HT-29 (cell line): ENCODE measurements at regions not wholly inside any gene's neighbourhood (a gene's known extent, or its start where the extent isn't known, plus 50 kb on each side); places are given as distances from the start of the nearest gene placed in this dataset.
"Not testable (repeated sequence)": the region's sequence is repeated elsewhere in the genome, so short reads cannot be mapped to it uniquely, and the experiment has no call there.

ENCODE experiments used
- DNase-seq: peaks from one replicate; pipeline ENCODE4 v3.0.0-alpha.2; 2015; ENCODE audit warnings: low spot score

DNA sequence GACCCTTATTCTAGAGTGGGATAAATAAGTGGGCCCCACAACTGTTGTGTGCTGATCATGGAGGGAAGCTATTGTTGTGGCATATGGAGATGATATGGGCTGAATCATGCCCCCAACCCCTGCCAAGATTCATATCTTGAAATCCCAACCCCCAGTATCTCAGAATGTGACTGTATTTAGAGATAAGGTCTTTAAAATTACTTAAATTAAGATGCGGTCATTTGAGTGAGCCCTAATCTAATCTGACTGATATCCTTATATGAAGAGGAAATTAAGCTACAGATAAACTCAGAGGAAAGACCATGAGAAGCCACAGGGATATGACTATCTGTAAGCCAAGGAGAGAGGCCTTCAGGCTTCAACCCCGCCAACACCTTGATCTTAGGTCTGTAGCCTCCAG lies 188.3 kb upstream of the RND3 start:
- DNase-seq = no peak

- no peak for DNase-seq
Observed at GRCh38 chr2:150674283-150674682, 186.8 kb upstream of the RND3 start.

GRCh38 chr2:150672311-150672710 lies 184.8 kb upstream of the RND3 start:
- no peak for DNase-seq

GRCh38 chr2:150669492-150669891 lies 182.0 kb upstream of the RND3 start:
- no peak for DNase-seq

DNA sequence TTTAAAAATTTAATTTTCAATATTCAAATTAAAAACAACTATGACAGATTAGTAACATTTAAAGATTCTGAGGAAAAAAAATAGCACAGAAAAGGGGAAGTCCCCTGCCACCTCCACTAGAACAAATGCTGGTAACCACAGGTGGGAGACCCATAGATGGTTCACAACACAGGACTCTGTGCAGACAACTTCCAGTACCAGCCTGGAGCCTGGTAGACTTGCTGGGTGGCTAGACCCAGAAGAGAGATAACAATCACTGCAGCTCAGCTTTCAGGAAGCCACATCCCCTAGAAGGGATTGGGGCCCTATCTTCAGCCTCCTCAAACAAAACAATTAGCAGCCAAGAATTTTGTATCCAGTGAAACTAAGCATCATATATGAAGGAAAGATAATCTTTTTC lies 179.6 kb upstream of the RND3 start:
- DNase-seq = not testable (repeated sequence)

- no peak for DNase-seq
Observed at GRCh38 chr2:150663143-150663542, 175.7 kb upstream of the RND3 start.

GRCh38 chr2:150656002-150656401 lies 168.5 kb upstream of the RND3 start:
- no peak for DNase-seq

GRCh38 chr2:150653351-150653750 lies 165.9 kb upstream of the RND3 start:
- no peak for DNase-seq

DNA sequence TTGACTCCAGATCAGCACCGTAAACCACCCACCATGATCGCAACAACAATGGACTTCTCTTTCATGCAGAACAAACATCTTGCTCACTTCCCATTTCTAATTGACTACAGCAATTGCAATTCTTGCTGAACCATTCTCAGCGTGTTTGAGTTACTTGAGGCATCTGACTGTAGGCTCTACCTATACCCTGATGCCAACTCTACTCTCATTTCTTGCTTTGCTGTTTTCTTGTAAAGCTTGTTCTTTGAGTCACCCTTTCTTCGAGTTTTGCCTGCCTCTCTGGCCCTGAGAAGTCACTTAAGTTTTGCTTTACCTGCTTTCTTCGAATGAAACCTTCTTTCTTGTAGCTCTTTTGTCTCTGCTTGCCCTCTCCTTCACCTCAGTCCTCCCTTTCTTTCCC lies 160.5 kb upstream of the RND3 start:
- DNase-seq = no peak

DNA sequence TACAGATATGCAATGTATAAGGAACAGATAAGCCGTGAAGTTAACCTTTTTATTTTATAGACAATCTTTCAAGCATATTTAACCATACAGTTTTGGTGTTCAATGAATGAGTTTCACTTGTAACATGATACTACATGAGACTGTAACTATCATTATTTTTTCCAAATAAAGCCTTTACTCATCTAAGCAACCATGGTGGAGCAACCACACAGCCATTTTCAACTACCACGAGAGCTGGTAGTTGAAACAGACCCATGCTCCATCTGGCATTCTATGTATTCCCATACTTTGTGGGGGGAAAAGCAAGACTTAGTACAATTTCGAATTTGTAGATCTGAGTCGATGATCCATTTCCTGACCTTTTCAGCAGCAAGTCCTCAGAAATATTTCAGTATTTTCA lies 159.3 kb upstream of the RND3 start:
- DNase-seq = no peak

GRCh38 chr2:150644298-150645067 lies 157.0 kb upstream of the RND3 start:
- no peak for DNase-seq

- DNase-seq = no peak
Observed at GRCh38 chr2:150643114-150643725, 155.8 kb upstream of the RND3 start.

DNA sequence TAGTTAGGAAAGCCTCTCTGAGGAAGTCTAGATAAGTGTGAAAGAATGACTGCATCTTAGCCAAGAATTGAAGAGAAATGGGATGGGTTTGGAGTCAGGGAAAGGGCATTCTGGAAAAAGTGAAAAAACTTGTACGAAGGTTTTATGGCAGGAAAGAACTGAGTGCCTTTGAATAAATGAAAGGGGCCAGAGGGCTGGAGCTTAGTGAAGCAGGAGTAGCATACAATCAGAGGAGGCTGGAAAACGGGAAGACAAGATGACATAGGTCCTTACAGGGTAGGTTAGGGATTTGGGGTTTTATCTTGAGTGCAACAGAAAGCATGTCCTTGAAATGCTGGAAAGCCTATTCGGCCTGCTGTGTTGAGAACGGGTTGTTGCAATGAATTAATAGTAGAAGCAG lies 152.6 kb upstream of the RND3 start:
- DNase-seq = no peak

- no peak for DNase-seq
Observed at GRCh38 chr2:150639383-150639782, 151.9 kb upstream of the RND3 start.

DNA sequence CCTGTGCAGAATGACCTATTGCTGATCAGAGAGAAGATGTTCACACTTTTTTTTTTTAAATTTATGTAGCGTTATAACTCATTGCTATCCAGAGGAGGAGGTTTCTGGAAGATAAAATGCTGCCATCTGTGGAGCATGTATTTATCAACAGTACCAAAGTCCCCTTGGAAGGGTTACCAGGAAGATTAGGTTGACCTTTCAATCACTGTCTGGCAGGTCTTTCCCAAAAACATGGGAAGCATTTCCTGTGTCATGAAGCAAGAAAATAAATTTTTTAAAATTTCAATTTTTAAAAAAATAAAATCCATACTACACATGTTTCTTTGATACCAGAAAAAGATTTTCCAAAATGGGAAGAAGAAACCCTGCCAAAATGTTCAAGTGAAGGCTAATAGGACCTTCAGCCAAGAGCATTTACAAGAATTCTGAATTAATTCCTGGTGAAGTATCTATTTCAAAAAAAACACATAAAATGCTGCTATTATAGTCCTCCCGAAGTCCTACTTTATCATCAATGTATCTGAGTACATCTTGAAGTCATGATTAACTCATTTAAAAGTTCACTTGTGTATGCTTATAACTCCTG lies 143.9 kb upstream of the RND3 start:
- DNase-seq = no peak

DNA sequence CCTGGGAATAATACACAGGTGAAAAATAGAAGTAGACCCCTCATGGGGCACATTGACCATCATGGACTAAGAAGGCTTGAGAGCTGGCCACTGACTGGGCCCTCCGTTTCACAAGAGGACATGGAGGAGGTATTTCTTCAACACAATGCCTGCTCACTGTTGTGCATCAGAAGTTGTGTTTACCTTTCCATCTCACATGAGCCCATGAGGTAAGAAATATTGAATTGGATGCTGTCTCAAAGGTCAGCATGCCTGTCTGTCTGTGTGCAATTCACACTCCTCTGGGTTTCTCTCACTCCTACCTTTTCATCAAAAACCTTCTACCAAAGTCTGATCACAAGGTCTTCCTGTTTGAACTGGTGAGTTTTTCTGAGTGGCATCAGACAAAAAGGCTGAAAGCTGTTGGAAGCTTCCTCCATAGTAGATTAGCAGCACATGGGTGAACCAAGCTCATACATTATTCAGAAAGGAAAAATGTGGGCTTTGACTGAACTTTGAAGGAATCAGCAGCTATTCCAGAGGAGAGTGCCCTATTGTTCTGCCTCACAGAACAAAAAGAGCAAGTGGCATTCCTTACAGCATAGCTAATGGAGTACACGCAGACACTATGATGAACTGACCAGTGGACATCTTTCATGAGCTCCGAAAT lies 143.2 kb upstream of the RND3 start:
- no peak for DNase-seq

DNA sequence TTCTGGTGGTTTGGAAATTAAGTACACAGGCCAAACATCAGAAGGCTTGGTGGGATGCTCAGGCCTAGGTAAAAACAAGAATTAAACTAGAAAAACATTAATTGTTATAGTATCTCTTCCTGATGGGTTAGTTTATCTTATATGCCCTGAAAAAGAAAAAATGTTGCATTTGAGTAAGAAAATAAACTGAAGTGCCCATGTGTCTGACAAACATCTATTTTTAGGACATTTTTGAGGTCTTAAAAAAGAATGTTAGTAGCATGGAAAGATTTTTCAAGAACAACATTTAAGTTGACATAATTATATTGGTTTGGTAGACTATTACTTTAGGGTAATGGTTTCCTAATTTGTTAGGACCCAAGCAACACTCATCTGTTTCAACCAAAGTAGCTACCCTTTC lies 140.1 kb upstream of the RND3 start:
- DNase-seq = no peak

DNA sequence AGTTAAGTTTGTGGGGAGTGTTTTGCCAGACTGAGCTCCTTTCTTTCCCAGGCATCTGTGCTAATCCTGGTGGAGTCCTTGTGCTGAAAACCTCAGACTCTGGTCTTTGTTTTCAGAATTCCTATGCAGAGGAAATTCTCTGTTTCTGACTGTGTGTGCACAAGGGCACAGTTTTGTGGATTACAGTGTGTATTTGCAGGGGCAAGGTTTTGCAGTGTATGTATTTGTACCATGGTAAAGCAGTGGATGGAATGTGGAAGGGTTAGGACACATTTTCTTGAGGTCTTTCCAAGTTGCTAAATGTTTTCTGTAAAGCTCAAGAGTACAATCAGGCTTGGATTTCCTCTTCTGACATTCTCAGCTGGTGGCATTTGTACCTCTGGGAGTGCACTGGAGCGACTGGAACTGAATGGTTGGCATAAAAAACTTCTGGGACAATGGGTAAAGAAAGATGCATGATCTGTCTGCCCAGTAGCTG lies 139.5 kb upstream of the RND3 start:
- no peak for DNase-seq

DNA sequence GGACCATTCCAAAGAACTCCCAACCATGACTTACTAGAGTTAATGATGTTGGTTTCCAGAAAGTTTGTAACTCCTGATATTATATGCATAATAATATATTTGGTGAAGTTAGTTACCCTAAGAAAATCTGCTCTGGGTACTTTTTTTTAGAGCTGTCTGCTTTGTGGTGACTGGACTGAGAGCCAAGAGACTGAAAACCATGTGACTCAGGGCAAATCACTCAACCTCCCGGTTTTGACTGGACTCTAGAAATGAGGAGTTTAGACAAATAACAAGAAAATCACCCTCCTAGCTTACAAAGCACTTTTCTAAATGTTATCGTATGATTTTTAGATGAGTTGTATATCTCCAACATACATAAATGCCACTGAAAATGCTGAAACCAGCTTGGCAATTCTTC lies 138.3 kb upstream of the RND3 start:
- no peak for DNase-seq

DNA sequence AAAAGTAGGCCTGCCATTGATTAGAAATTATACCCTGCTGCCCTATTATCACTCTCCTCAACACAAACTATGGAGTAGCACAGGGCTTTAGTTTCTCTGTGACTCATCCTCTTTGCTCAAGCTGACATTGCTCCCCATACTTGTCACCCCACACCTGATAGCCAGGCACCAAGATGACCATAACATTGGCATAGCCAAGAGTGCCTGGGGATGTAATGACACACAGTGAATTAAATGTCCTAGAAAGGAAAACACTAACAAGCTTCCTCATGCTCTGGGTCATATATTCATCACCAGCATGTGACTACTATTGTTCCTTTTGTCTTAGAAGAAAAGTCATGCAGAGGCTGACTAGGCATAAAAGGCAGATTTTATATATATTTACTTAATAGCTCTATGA lies 137.8 kb upstream of the RND3 start:
- no peak for DNase-seq

DNA sequence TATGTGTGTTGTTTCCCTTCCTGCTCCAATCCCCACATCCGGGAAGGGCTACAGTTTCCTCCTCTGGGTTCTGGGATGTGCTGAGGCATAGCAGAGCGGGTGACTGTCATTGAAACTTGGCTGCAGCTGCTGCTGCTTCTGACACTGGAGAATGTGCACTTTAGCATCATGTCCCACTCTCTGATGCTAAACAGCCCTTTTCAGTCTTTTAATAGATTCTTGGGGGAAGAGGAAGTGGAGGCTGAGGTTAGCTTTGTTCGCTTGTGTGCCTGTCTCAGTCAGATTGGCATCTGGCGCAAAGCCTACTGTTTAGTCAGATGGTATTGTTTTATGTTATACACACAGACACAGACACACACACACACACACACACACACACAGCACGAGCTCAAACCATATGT lies 136.5 kb upstream of the RND3 start:
- no peak for DNase-seq

DNA sequence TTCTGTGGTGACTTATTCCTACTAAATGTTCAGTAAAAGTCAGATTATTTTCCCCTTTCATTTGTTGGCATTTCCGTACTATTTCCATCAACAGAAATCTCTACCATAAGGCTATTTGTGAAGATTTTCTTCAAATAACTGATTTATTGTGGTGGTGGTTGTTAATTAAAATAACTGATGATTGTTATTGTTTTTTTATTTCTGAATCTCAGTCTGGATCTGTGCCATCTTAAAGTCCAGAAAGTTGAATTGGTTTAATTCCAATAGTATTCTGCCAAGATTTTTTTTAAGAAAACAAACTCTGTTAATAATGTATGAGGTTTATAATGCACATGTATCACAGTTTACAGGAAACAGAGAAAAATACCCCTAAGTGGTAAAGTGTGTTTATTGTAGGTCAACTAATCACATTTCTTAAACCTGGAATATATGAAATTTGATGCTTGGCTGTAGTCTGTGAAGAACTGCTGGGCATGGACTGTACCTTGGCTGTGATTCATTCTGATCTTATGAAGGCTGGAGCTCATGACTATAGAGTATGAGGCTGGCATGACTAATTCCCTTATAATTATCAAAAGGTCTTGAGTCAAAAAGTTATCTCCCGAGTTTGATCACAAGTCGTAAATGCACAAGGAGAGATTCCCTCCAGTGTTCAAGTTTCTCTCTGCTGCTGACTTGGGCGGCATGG lies 134.2 kb upstream of the RND3 start:
- DNase-seq = no peak
